CD14-positive monocyte (primary cell): ENCODE measurements at regions not wholly inside any gene's neighbourhood (a gene's known extent, or its start where the extent isn't known, plus 50 kb on each side); places are given as distances from the start of the nearest gene placed in this dataset.

ENCODE experiments used
- DNase-seq, 3 donors: peaks; one replicate each; pipeline ENCODE4 v3.0.0-alpha.2; 2011 to 2022
- H2AFZ ChIP-seq: 2 replicates; pipeline ENCODE4 v1.6.0; 2012; ENCODE audit warnings: mild to moderate bottlenecking, low read depth, low read length, inconsistent platforms; ENCODE audit not compliant: insufficient read depth, poor library complexity, severe bottlenecking
- H3K27ac ChIP-seq, 2 donors: 1 replicate in 1 of 2; 2 replicates in 1 of 2; pipeline ENCODE4 v1.5.1; 2012 to 2013; ENCODE audit warnings: low read length in 2 of 2, control low read depth in 1 of 2, inconsistent platforms in 1 of 2, low read depth in 1 of 2, mild to moderate bottlenecking in 1 of 2
- H3K27me3 ChIP-seq, 2 donors: one replicate each; pipeline versions ENCODE4 v1.6.0 to v1.6.1; 2011 to 2013; ENCODE audit warnings: low read length in 2 of 2; ENCODE audit not compliant: control insufficient read depth in 2 of 2, insufficient read depth in 2 of 2
- H3K36me3 ChIP-seq, 2 donors: replicated peaks in 1 of 2; 1 replicate in 1 of 2; 2 replicates in 1 of 2; pipeline versions ENCODE4 v1.5.1 to v1.6.1; 2012 to 2013; ENCODE audit warnings: low read length in 2 of 2, control low read depth in 1 of 2, inconsistent platforms in 1 of 2, mild to moderate bottlenecking in 1 of 2; ENCODE audit not compliant: insufficient read depth in 2 of 2, control insufficient read depth in 1 of 2
- H3K4me1 ChIP-seq, 2 donors: 1 replicate in 1 of 2; 2 replicates in 1 of 2; pipeline versions ENCODE4 v1.5.1 to v1.6.1; 2012 to 2013; ENCODE audit warnings: low read length in 2 of 2, control low read depth in 1 of 2, inconsistent platforms in 1 of 2, mild to moderate bottlenecking in 1 of 2, moderate library complexity in 1 of 2; ENCODE audit not compliant: insufficient read depth in 2 of 2, control insufficient read depth in 1 of 2
- H3K4me2 ChIP-seq: replicated peaks from 2 replicates; pipeline ENCODE3; 2012; ENCODE audit warnings: low read length, moderate library complexity, mild to moderate bottlenecking; ENCODE audit not compliant: poor library complexity, severe bottlenecking; ENCODE audit errors: extremely low read depth
- H3K4me3 ChIP-seq, 3 experiments: fragments of 200-600 bp in 1 of 3; sonication (generic) in 1 of 3; replicated peaks in 1 of 3; 1 replicate in 2 of 3; 2 replicates in 1 of 3; pipeline ENCODE4 v1.5.1; 2011 to 2013; ENCODE audit warnings: low read length in 3 of 3, mild to moderate bottlenecking in 3 of 3, control low read depth in 2 of 3, low read depth in 2 of 3, inconsistent platforms in 1 of 3, moderate library complexity in 1 of 3
- H3K79me2 ChIP-seq: 2 replicates; pipeline ENCODE4 v1.6.0; 2012; ENCODE audit warnings: mild to moderate bottlenecking, control low read depth, inconsistent platforms, low read length, moderate library complexity; ENCODE audit not compliant: insufficient read depth
- H3K9ac ChIP-seq: 2 replicates; pipeline ENCODE4 v1.6.0; 2017; ENCODE audit warnings: low read length, mild to moderate bottlenecking; ENCODE audit not compliant: insufficient read depth, poor library complexity, severe bottlenecking
- H3K9me3 ChIP-seq, 2 donors: replicated peaks in 1 of 2; 1 replicate in 1 of 2; 2 replicates in 1 of 2; pipeline versions ENCODE4 v1.5.1 to v1.6.1; 2012 to 2013; ENCODE audit warnings: low read length in 2 of 2, control low read depth in 1 of 2; ENCODE audit not compliant: control insufficient read depth in 1 of 2, insufficient read depth in 1 of 2
- H4K20me1 ChIP-seq: 2 replicates; pipeline ENCODE4 v1.6.0; 2012; ENCODE audit warnings: mild to moderate bottlenecking, low read length, control low read depth, moderate library complexity; ENCODE audit not compliant: insufficient read depth
- H3K27ac Mint-ChIP-seq, 7 donors: one replicate each; pipeline ENCODE4 v1.8.0; 2020; ENCODE audit warnings: mild to moderate bottlenecking in 7 of 7, mixed read lengths in 7 of 7, moderate library complexity in 6 of 7, inconsistent platforms in 2 of 7
- H3K27me3 Mint-ChIP-seq, 3 donors: one replicate each; pipeline ENCODE4 v1.8.0; 2021 to 2022; ENCODE audit warnings: low read depth in 3 of 3, mild to moderate bottlenecking in 3 of 3, mixed read lengths in 3 of 3, moderate library complexity in 3 of 3, inconsistent platforms in 1 of 3
- H3K36me3 Mint-ChIP-seq, 2 donors: one replicate each; pipeline ENCODE4 v1.8.0; 2020; ENCODE audit warnings: mixed read lengths in 2 of 2, inconsistent platforms in 1 of 2, mild to moderate bottlenecking in 1 of 2
- H3K4me1 Mint-ChIP-seq: one replicate; pipeline ENCODE4 v1.8.0; 2020; ENCODE audit warnings: mild to moderate bottlenecking, mixed read lengths
- H3K4me3 Mint-ChIP-seq, 2 donors: one replicate each; pipeline ENCODE4 v1.8.0; 2020; ENCODE audit warnings: mild to moderate bottlenecking in 2 of 2, mixed read lengths in 2 of 2, moderate library complexity in 1 of 2
- H3K9me3 Mint-ChIP-seq, 7 donors: one replicate each; pipeline ENCODE4 v1.8.0; 2020 to 2022; ENCODE audit warnings: mixed read lengths in 7 of 7, mild to moderate bottlenecking in 6 of 7, moderate library complexity in 6 of 7, inconsistent platforms in 2 of 7
- WGBS: methylation state at CpG from one replicate; pipeline ENCODE4 v1.1.5; 2013; ENCODE audit warnings: missing lambda C conversion rate; ENCODE audit not compliant: insufficient coverage; 5-methylcytosine and 5-hydroxymethylcytosine counted together
- intact Hi-C, 2 donors: fragments of 100-400 bp; cut with micrococcal nuclease; formaldehyde crosslinking; loops; one replicate each; pipeline versions ENCODE4 v1.15.0 to v1.15.1; 2023
- TF ChIP-seq, protein P1 (sequence below): fragments of 200-600 bp; IDR thresholded peaks from one replicate; pipeline ENCODE4 v1.8.0; 2022; ENCODE audit warnings: antibody characterized with exemption, mild to moderate bottlenecking

DNA sequence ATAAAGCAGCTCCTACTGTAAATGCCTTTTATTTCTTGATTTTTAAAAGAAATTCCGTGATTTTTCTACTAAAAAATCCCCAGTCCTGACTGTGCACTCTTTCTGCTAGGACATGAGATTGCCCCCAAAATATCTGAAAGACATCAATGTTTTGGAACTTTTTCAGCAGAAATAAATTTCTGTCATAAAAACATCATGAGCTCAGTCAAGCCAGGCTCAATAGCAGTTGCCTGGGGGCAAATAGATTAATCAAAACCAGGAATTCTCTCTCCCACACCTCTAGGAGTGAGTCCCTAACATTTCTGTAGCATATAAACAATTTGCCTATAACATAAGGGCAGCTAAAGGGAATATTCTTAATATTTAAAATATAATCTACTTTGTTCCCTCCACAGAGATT is 654.1 kb downstream of the PTPRC start:
- Mint-ChIP-seq H3K4me1 (peaks cover 6% of the 10 kb centered on the region), H3K9me3 (no peaks in the 10 kb centered on the region), H3K36me3 (no peaks in the 10 kb centered on the region), H3K27ac (no peak overlapping the region), H3K4me3 (no peak overlapping the region), H3K27me3 (no peaks in the 10 kb centered on the region)
- H3K27ac ChIP-seq, result no peak overlapping the region
- H4K20me1 ChIP-seq, result no peaks in the 10 kb centered on the region
- H3K4me1 ChIP-seq, result no peaks in the 10 kb centered on the region
- H3K36me3 ChIP-seq, result no peaks in the 10 kb centered on the region
- H3K27me3 ChIP-seq, result no peaks in the 10 kb centered on the region
- no peak overlapping the region for H3K9ac ChIP-seq
- H3K9me3 ChIP-seq, result no peaks in the 10 kb centered on the region
- TF ChIP-seq, protein P1, sequence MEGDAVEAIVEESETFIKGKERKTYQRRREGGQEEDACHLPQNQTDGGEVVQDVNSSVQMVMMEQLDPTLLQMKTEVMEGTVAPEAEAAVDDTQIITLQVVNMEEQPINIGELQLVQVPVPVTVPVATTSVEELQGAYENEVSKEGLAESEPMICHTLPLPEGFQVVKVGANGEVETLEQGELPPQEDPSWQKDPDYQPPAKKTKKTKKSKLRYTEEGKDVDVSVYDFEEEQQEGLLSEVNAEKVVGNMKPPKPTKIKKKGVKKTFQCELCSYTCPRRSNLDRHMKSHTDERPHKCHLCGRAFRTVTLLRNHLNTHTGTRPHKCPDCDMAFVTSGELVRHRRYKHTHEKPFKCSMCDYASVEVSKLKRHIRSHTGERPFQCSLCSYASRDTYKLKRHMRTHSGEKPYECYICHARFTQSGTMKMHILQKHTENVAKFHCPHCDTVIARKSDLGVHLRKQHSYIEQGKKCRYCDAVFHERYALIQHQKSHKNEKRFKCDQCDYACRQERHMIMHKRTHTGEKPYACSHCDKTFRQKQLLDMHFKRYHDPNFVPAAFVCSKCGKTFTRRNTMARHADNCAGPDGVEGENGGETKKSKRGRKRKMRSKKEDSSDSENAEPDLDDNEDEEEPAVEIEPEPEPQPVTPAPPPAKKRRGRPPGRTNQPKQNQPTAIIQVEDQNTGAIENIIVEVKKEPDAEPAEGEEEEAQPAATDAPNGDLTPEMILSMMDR, result no peak
- H2AFZ ChIP-seq, result no peak overlapping the region
- DNase-seq, result no peak
- WGBS, result 86% methylated on average over 1 of the region's 1 CpG
- H3K4me3 ChIP-seq, result no peak overlapping the region
- no peaks in the 10 kb centered on the region for H3K79me2 ChIP-seq
- no peak overlapping the region for H3K4me2 ChIP-seq
- intact Hi-C loops, result no loop called here

DNA sequence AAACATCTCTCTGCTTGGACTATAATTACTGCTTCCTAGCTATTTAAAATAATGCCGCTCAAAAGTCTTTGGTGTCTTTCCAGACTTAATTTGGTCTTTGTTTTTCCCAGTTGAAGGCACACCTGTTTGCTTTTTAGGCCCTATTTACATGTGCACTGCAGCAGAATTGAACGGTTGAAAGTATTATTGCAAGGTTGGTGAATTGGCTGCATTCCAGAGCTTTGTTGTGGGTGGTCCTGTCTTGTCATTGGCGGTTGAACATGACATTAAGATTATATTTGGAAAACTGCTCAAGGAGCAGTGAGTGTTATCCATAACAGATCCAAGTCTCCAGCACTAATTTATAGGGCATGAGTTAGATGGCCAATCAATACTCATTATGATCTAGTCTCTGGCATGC is 656.3 kb downstream of the PTPRC start:
- H3K4me1 Mint-ChIP-seq, result peaks cover 5% of the 10 kb centered on the region

More for the DNA sequence above, 656.3 kb downstream of the PTPRC start:
- no peak overlapping the region for H3K27ac ChIP-seq
- no peak overlapping the region for H3K4me3 ChIP-seq
- H3K4me1 ChIP-seq, result no peaks in the 10 kb centered on the region
- TF ChIP-seq, protein P1, result no peak
- H3K27me3 ChIP-seq, result no peaks in the 10 kb centered on the region
- no peaks in the 10 kb centered on the region for H3K36me3 ChIP-seq
- intact Hi-C loops, result no loop called here
- no peak for DNase-seq
- no peaks in the 10 kb centered on the region for H3K79me2 ChIP-seq
- Mint-ChIP-seq H3K36me3 (no peaks in the 10 kb centered on the region), H3K9me3 (no peaks in the 10 kb centered on the region), H3K27me3 (no peaks in the 10 kb centered on the region), H3K27ac (no peak overlapping the region), H3K4me3 (no peak overlapping the region)
- H3K9me3 ChIP-seq, result no peaks in the 10 kb centered on the region
- no peaks in the 10 kb centered on the region for H4K20me1 ChIP-seq
- H3K9ac ChIP-seq, result no peak overlapping the region
- H2AFZ ChIP-seq, result no peak overlapping the region
- 93% methylated on average over 3 of the region's 3 CpGs for WGBS
- H3K4me2 ChIP-seq, result no peak overlapping the region
